ENCODE measurements at regions not wholly inside any gene's neighbourhood (a gene's known extent, or its start where the extent isn't known, plus 50 kb on each side); places are given as distances from the start of the nearest gene placed in this dataset.

DNA sequence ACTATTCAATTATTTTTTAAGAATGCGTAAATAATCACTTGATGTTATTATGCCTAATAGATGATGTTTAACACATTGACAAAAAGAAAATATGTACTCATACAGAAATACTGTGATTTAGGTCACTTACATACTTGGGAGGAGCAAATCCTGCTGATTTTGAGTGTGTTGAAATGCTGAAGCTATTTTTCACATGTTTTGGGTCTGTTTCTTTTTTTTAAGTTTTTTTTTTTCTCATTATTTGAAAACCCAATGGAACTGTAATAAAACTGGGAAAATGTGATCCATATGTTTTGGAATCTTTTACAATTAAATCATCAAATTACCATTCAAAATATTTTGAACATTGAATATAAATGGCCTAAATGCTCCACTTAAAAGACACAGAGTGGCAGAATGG, 366.2 kb upstream of the ADAMTS5 start:
- Histone ChIP-seq H2AFZ (ENCODE audit: low read depth, low read length) (no peak overlapping the region), H3K27ac (ENCODE audit: insufficient read depth, low read depth, low read length) (no peak overlapping the region), H3K79me2 (ENCODE audit: control insufficient read depth, insufficient read depth, low read length) (no peaks in the 10 kb centered on the region), H3K4me2 (ENCODE audit: insufficient read depth, low read length) (no peak overlapping the region), H3K9ac (replicated peaks; ENCODE audit: extremely low read depth, insufficient read depth, low read length) (no peak overlapping the region), H3K9me1 (replicated peaks; ENCODE audit: control insufficient read depth, extremely low read depth, insufficient read depth, low read length) (no peaks in the 10 kb centered on the region), H3K27me3 (ENCODE audit: control insufficient read depth in 2 of 2, insufficient read depth in 2 of 2, low read length in 2 of 2) (no peaks in the 10 kb centered on the region), H4K20me1 (replicated peaks; ENCODE audit: control insufficient read depth, extremely low read depth, insufficient read depth, low read length) (no peaks in the 10 kb centered on the region), H3K4me1 (ENCODE audit: control insufficient read depth, extremely low read depth, insufficient read depth, low read length) (no peaks in the 10 kb centered on the region), H3K4me3 (replicated peaks in 1 of 3; ENCODE audit: insufficient read depth in 1 of 3, low read depth in 1 of 3, low read length in 3 of 3) (no peak overlapping the region), H3K9me3 (replicated peaks; ENCODE audit: control insufficient read depth, insufficient read depth, low read length) (no peaks in the 10 kb centered on the region), H3K36me3 (ENCODE audit: control insufficient read depth in 2 of 2, extremely low read depth in 1 of 2, insufficient read depth in 2 of 2, low read length in 2 of 2) (no peaks in the 10 kb centered on the region)
- ChIA-PET POLR2A (no interaction called here), CTCF (no interaction called here)
- dilution Hi-C loops (cut with MboI; ENCODE audit: extremely low pct_ligation_motif_present, low sequenced_read_pairs), result no loop called here
- no TSS peak for BruUV-seq (replicated peaks)
- FAIRE-seq (no peak), DNase-seq (ENCODE audit: low read depth, low spot score) (no peak)
- TF ChIP-seq, protein P1, sequence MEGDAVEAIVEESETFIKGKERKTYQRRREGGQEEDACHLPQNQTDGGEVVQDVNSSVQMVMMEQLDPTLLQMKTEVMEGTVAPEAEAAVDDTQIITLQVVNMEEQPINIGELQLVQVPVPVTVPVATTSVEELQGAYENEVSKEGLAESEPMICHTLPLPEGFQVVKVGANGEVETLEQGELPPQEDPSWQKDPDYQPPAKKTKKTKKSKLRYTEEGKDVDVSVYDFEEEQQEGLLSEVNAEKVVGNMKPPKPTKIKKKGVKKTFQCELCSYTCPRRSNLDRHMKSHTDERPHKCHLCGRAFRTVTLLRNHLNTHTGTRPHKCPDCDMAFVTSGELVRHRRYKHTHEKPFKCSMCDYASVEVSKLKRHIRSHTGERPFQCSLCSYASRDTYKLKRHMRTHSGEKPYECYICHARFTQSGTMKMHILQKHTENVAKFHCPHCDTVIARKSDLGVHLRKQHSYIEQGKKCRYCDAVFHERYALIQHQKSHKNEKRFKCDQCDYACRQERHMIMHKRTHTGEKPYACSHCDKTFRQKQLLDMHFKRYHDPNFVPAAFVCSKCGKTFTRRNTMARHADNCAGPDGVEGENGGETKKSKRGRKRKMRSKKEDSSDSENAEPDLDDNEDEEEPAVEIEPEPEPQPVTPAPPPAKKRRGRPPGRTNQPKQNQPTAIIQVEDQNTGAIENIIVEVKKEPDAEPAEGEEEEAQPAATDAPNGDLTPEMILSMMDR (IDR thresholded peaks at IDR 0.05; ENCODE audit: extremely low read depth in 1 of 2, insufficient read depth in 1 of 2, low read depth in 1 of 2, low read length in 2 of 2), result no peak
- TF ChIP-seq POLR2A (IDR thresholded peaks at IDR 0.05; ENCODE audit: low read depth, low read length), result no peak
- intact Hi-C loops (cut with micrococcal nuclease), result no loop called here

DNA sequence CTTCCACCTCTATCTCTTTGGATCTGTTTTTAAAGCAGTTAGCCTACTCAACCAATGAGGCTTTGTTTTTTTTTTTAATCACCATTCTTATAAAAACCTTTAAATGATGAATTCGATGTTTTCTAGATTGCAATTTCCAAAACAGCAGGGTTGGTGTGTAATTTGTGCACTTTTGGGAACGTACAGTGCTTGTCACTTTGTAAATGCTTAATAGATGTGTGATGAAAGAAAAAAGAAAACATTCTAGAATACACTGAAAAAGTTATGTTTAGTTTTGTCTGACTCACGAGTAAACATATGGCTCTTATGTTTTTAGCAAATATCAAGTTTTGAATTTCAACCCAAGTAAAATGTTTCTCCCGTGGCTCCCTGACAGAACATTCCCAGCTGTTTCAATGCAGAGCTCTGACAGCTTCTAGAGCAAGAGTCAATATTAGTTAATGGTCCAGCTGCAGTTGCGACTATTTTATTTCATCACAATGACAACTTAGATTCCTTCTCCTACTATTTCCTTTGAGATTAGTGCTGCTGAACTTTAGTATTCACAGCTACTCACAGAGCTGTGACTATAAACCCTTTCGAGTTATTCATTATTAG, 362.5 kb upstream of the ADAMTS5 start:
- ChIA-PET POLR2A (no interaction called here), CTCF (no interaction called here)
- no peaks in the 10 kb centered on the region for H4K20me1 ChIP-seq (replicated peaks; ENCODE audit: control insufficient read depth, extremely low read depth, insufficient read depth, low read length)
- no peak overlapping the region for H3K27ac ChIP-seq (ENCODE audit: insufficient read depth, low read depth, low read length)
- DNase-seq (ENCODE audit: low read depth, low spot score) (no peak), FAIRE-seq (no peak)
- no peaks in the 10 kb centered on the region for H3K27me3 ChIP-seq (ENCODE audit: control insufficient read depth in 2 of 2, insufficient read depth in 2 of 2, low read length in 2 of 2)
- no peaks in the 10 kb centered on the region for H3K79me2 ChIP-seq (ENCODE audit: control insufficient read depth, insufficient read depth, low read length)
- H3K4me1 ChIP-seq (ENCODE audit: control insufficient read depth, extremely low read depth, insufficient read depth, low read length), result no peaks in the 10 kb centered on the region
- no peak overlapping the region for H3K4me2 ChIP-seq (ENCODE audit: insufficient read depth, low read length)
- no peak overlapping the region for H3K9ac ChIP-seq (replicated peaks; ENCODE audit: extremely low read depth, insufficient read depth, low read length)
- dilution Hi-C loops (cut with MboI; ENCODE audit: extremely low pct_ligation_motif_present, low sequenced_read_pairs) (no loop called here), intact Hi-C loops (cut with micrococcal nuclease) (no loop called here)
- no peak overlapping the region for H2AFZ ChIP-seq (ENCODE audit: low read depth, low read length)
- H3K4me3 ChIP-seq (replicated peaks in 1 of 3; ENCODE audit: insufficient read depth in 1 of 3, low read depth in 1 of 3, low read length in 3 of 3), result no peak overlapping the region
- no peak for TF ChIP-seq MYC (IDR thresholded peaks at IDR 0.05; ENCODE audit: low read depth, low read length)
- no peak for TF ChIP-seq GATA2 (IDR thresholded peaks at IDR 0.05; ENCODE audit: insufficient read depth, insufficient read length, low read depth, low read length)
- no peak for TF ChIP-seq FOS (IDR thresholded peaks at IDR 0.05; ENCODE audit: borderline replicate concordance, insufficient read depth, low read length)
- TF ChIP-seq POLR2A (IDR thresholded peaks at IDR 0.05; ENCODE audit: low read depth, low read length), result no peak
- TF ChIP-seq POLR2AphosphoS5 (IDR thresholded peaks at IDR 0.05; ENCODE audit: insufficient read depth, low read depth, low read length), result no peak
- no peak for TF ChIP-seq JUN (IDR thresholded peaks at IDR 0.05; ENCODE audit: borderline replicate concordance, insufficient read depth, insufficient read length, low read depth)
- no peak for TF ChIP-seq EZH2 (IDR thresholded peaks at IDR 0.05; ENCODE audit: borderline replicate concordance, low read depth, low read length, severe bottlenecking)
- TF ChIP-seq, protein P2, sequence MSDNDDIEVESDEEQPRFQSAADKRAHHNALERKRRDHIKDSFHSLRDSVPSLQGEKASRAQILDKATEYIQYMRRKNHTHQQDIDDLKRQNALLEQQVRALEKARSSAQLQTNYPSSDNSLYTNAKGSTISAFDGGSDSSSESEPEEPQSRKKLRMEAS (IDR thresholded peaks at IDR 0.05; ENCODE audit: insufficient read depth, insufficient read length), result no peak
- TF ChIP-seq, protein P1 (IDR thresholded peaks at IDR 0.05; ENCODE audit: extremely low read depth in 1 of 2, insufficient read depth in 1 of 2, low read depth in 1 of 2, low read length in 2 of 2), result no peak
- no peaks in the 10 kb centered on the region for H3K9me1 ChIP-seq (replicated peaks; ENCODE audit: control insufficient read depth, extremely low read depth, insufficient read depth, low read length)
- H3K36me3 ChIP-seq (ENCODE audit: control insufficient read depth in 2 of 2, extremely low read depth in 1 of 2, insufficient read depth in 2 of 2, low read length in 2 of 2), result no peaks in the 10 kb centered on the region
- BruUV-seq (replicated peaks), result no TSS peak
- no peaks in the 10 kb centered on the region for H3K9me3 ChIP-seq (replicated peaks; ENCODE audit: control insufficient read depth, insufficient read depth, low read length)
